NT2/D1 (cell line): ENCODE measurements at regions not wholly inside any gene's neighbourhood (a gene's known extent, or its start where the extent isn't known, plus 50 kb on each side); places are given as distances from the start of the nearest gene placed in this dataset.

ENCODE experiments used
- SUZ12 ChIP-seq: IDR thresholded peaks from 2 replicates; pipeline ENCODE4 v1.6.1; 2011; ENCODE audit not compliant: insufficient read length, insufficient read depth; ENCODE audit errors: extremely low read depth
- YY1 ChIP-seq: IDR thresholded peaks from 2 replicates; pipeline ENCODE4 v1.6.1; 2011; ENCODE audit not compliant: insufficient read length, insufficient read depth
- ZNF274 ChIP-seq: IDR thresholded peaks from 2 replicates; pipeline ENCODE4 v1.6.1; 2011; ENCODE audit warnings: mild to moderate bottlenecking, low read depth, low read length

DNA sequence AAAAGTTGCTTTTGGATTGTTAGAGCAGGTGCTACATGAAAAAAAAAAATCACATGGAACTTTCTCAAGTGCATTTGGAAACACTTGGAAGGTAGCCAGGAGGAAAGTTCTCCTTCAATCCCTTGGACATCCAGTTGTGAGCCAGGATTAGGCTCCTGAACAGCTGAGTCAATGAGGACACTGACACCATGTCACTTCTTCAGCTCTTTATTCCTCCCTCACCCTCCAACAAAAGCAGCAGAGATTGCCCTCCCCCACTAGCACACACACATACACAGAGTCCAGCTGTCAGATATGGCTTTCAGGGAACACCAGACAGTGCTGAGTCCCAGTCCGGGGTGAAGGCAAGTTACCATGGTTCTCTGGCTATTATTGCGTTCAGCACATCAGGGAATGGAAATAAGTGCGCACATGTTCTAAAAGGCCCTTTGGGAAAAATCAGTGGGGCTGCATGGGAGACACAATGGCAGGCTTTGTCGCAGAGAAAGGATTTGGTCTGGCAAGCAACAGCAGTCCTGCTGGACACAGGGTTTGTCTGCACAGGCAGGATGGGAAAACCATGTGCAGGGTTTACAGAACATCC lies 124.7 kb upstream of the MARCKS start:
- TF ChIP-seq YY1, result no peak
- no peak for TF ChIP-seq SUZ12
- no peak for TF ChIP-seq ZNF274
